GM12878 (cell line): ENCODE measurements at regions not wholly inside any gene's neighbourhood (a gene's known extent, or its start where the extent isn't known, plus 50 kb on each side); places are given as distances from the start of the nearest gene placed in this dataset.

Source experiments
- ATAC-seq: fragments of 200-7000 bp; cut with Tn5 transposase; 3 replicates; pipeline ENCODE4 v1.9.1; 2020; ENCODE audit warnings: mild to moderate bottlenecking, moderate library complexity
- BruUV-seq: library from RNA; stranded (reverse); fragments of 400-500 nt; replicated peaks from 2 replicates; lab custom pipeline; 2021; lab: Mats Ljungman, UMichigan
- CTCF ChIA-PET: fragments of 300-600 bp; sonication (Branson Sonifier 250); formaldehyde crosslinking; extraction: SDS; loops from one replicate; lab custom pipeline; 2021; ENCODE audit warnings: inconsistent platforms; lab: Yijun Ruan, JAX
- POLR2A ChIA-PET: fragments of 350-600 bp; formaldehyde crosslinking; extraction: SDS; loops from one replicate; lab custom pipeline; 2021; ENCODE audit warnings: inconsistent platforms; lab: Charles Lee
- RAD21 ChIA-PET: fragments of 300-600 bp; sonication (Branson Sonifier 250); formaldehyde crosslinking; loops from one replicate; lab custom pipeline; 2023; ENCODE audit warnings: antibody characterized with exemption; ENCODE audit not compliant: unreplicated experiment; lab: Charles Lee
- SMC1A ChIA-PET: fragments of 300-600 bp; sonication (Branson Sonifier 250); formaldehyde crosslinking; loops from one replicate; lab custom pipeline; 2023; ENCODE audit not compliant: unreplicated experiment, uncharacterized antibody; lab: Charles Lee
- DNase-seq: peaks from one replicate; pipeline ENCODE4 v3.0.0-alpha.2; 2011; ENCODE audit warnings: low read depth, low spot score
- FAIRE-seq: peaks from 3 replicates; lab custom pipeline; 2011; peaks lifted over from hg19 to GRCh38; lab: Jason Lieb, UNC
- H2AFZ ChIP-seq: 2 replicates; pipeline ENCODE4 v1.6.0; 2011; ENCODE audit warnings: low read depth, low read length, control low read depth; ENCODE audit not compliant: control insufficient read depth
- H3K27ac ChIP-seq: 2 replicates; pipeline ENCODE4 v1.5.1; 2011; ENCODE audit warnings: control low read depth; ENCODE audit not compliant: control insufficient read depth, insufficient read depth
- H3K27me3 ChIP-seq, 2 experiments: replicated peaks in 1 of 2; 2 replicates each; pipeline versions ENCODE4 v1.6.0 to v1.6.1; 2011; ENCODE audit warnings: low read length in 1 of 2; ENCODE audit not compliant: control insufficient read depth in 2 of 2, insufficient read depth in 2 of 2
- H3K36me3 ChIP-seq, 2 experiments: 2 replicates each; pipeline ENCODE4 v1.5.1; 2011; ENCODE audit warnings: low read length in 1 of 2; ENCODE audit not compliant: control insufficient read depth in 2 of 2, insufficient read depth in 2 of 2
- H3K4me1 ChIP-seq: 2 replicates; pipeline ENCODE4 v1.6.1; 2011; ENCODE audit warnings: mild to moderate bottlenecking, low read length, moderate library complexity, mixed read lengths; ENCODE audit not compliant: control insufficient read depth, insufficient read depth
- H3K4me2 ChIP-seq: 2 replicates; pipeline ENCODE4 v1.6.0; 2011; ENCODE audit warnings: control low read depth; ENCODE audit not compliant: control insufficient read depth, insufficient read depth
- H3K4me3 ChIP-seq: fragments of 200-600 bp; sonication (generic); 2 replicates; pipeline ENCODE4 v1.5.1; 2016
- H3K79me2 ChIP-seq: 2 replicates; pipeline ENCODE4 v1.6.0; 2011; ENCODE audit warnings: low read length; ENCODE audit not compliant: control insufficient read depth, insufficient read depth
- H3K9ac ChIP-seq: 2 replicates; pipeline ENCODE4 v1.8.0; 2011; ENCODE audit warnings: low read length, control low read depth, mixed read lengths; ENCODE audit not compliant: control insufficient read depth, insufficient read depth
- H3K9me3 ChIP-seq: replicated peaks from 3 replicates; pipeline ENCODE4 v1.5.1; 2011; ENCODE audit warnings: mild to moderate bottlenecking, low read length; ENCODE audit not compliant: control insufficient read depth, insufficient read depth
- H4K20me1 ChIP-seq: 2 replicates; pipeline ENCODE4 v1.6.0; 2011; ENCODE audit not compliant: control insufficient read depth, insufficient read depth
- ATF7 ChIP-seq: fragments of 450-650 bp; IDR thresholded peaks from 2 replicates; pipeline ENCODE4 v1.6.1; 2016; ENCODE audit warnings: low read depth, mild to moderate bottlenecking
- BCL11A ChIP-seq: IDR thresholded peaks from 2 replicates; pipeline ENCODE4 v1.6.1; 2011; ENCODE audit warnings: low read depth, low read length
- CBX5 ChIP-seq: sonication (generic); IDR thresholded peaks from 2 replicates; pipeline ENCODE4 v1.6.1; 2016; ENCODE audit warnings: low read depth, moderate library complexity, mild to moderate bottlenecking, inconsistent platforms
- CHD4 ChIP-seq: fragments of 200-600 bp; sonication (generic); IDR thresholded peaks from 2 replicates; pipeline ENCODE4 v1.6.1; 2016; ENCODE audit warnings: mild to moderate bottlenecking
- CREM ChIP-seq: IDR thresholded peaks from 2 replicates; pipeline ENCODE4 v1.6.1; 2014; ENCODE audit warnings: antibody characterized with exemption, low read depth
- FOXK2 ChIP-seq: fragments of 450-650 bp; IDR thresholded peaks from 2 replicates; pipeline ENCODE4 v1.6.1; 2017; ENCODE audit warnings: mild to moderate bottlenecking, moderate library complexity
- JUNB ChIP-seq: IDR thresholded peaks from 2 replicates; pipeline ENCODE4 v1.6.1; 2016; ENCODE audit warnings: antibody characterized with exemption, mild to moderate bottlenecking
- JUND ChIP-seq: IDR thresholded peaks from 2 replicates; pipeline ENCODE4 v1.6.1; 2012; ENCODE audit warnings: low read depth, mild to moderate bottlenecking, low read length, improper control_type of control experiment, moderate library complexity
- KAT2A ChIP-seq: conservative IDR thresholded peaks from 2 replicates; pipeline ENCODE4 v1.6.1; 2011; ENCODE audit warnings: low read depth, low read length; ENCODE audit not compliant: control insufficient read depth
- PAX8 ChIP-seq: fragments of 450-650 bp; IDR thresholded peaks from 2 replicates; pipeline ENCODE4 v1.6.1; 2017; ENCODE audit warnings: mild to moderate bottlenecking, moderate library complexity
- POU2F2 ChIP-seq: IDR thresholded peaks from 3 replicates; pipeline ENCODE4 v1.6.1; 2011; ENCODE audit warnings: low read depth, mild to moderate bottlenecking, low read length, borderline replicate concordance
- SMAD1 ChIP-seq: fragments of 450-650 bp; IDR thresholded peaks from 2 replicates; pipeline ENCODE4 v1.6.1; 2018; ENCODE audit warnings: mild to moderate bottlenecking, low read depth; ENCODE audit not compliant: partially characterized antibody
- SMC3 ChIP-seq: IDR thresholded peaks from 2 replicates; pipeline ENCODE4 v1.6.1; 2011; ENCODE audit warnings: low read length, improper control_type of control experiment, borderline replicate concordance
- STAT1 ChIP-seq: fragments of 450-650 bp; conservative IDR thresholded peaks from 2 replicates; pipeline ENCODE4 v1.6.1; 2014; ENCODE audit warnings: antibody characterized with exemption, mild to moderate bottlenecking
- SUZ12 ChIP-seq: fragments of 200-600 bp; sonication (generic); IDR thresholded peaks from one replicate; pipeline ENCODE4 v1.6.1; 2018; ENCODE audit warnings: antibody characterized with exemption, mild to moderate bottlenecking; ENCODE audit not compliant: unreplicated experiment
- TARDBP ChIP-seq: IDR thresholded peaks from 2 replicates; pipeline ENCODE4 v1.6.1; 2016; ENCODE audit warnings: borderline replicate concordance
- YBX1 ChIP-seq: fragments of 450-650 bp; IDR thresholded peaks from 2 replicates; pipeline ENCODE4 v1.6.1; 2016; ENCODE audit warnings: antibody characterized with exemption
- WGBS: methylation state at CpG from one replicate; pipeline ENCODE4 v1.1.6; 2016; ENCODE audit warnings: low lambda C conversion rate; ENCODE audit not compliant: insufficient replicate concordance, insufficient coverage; ENCODE audit errors: missing lambda C conversion rate; 5-methylcytosine and 5-hydroxymethylcytosine counted together
- in situ Hi-C: fragments of 300-500 bp; cut with MboI; formaldehyde crosslinking; loops from 9 replicates; pipeline ENCODE4 v1.14.3; 2018; ENCODE audit warnings: mixed read lengths
- intact Hi-C: fragments of 100-400 bp; cut with micrococcal nuclease; formaldehyde crosslinking; loops from one replicate; pipeline ENCODE4 v1.14.2; 2022; ENCODE audit not compliant: unreplicated experiment

DNA sequence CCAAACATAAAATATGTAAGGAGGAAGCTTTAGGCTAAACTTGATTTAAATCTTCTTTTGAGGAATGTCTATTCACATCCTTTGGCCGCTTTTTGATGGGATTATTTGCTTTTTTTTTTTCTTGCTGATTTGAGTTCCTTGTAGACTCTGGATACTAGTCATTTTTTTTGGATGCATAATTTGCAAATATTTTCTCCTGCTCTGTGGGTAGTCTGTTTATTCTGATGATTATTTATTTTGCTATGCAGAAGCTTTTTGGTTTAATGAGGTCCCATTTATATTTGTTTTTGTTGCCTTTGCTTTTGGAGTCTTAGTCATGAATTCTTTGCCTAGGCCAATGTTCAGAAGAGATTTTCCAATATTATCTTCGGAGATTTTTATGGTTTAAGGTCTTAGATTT, 144.9 kb downstream of the MAGEC2 start (continued):
- TF ChIP-seq FOXK2 (no peak), KAT2A (no peak), ATF7 (no peak), CREM (no peak), PAX8 (no peak), SMC3 (no peak)

DNA sequence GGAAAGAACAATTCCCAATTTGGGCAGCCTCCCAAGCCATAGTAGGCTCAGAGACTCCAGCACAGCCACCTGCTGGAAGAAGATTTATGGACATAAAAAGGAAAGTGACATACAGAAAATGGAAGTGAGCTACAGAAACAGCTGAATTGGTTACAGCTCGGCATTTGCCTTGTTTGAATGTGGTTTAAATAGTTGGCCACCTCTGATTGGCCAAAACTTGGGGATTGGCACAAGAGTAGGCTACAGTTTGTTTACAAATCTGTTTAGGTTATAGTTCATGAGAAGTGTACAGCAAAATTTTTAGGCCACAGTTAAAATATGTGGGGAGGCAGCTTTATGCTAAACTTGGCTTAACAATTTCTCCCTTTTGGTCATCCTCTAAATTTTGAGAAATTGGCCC, 150.4 kb downstream of the MAGEC1 start:
- BruUV-seq = no TSS peak
- no peak overlapping the region for H3K9ac ChIP-seq
- SMC1A ChIA-PET = no interaction called here
- H3K27ac ChIP-seq = no peak overlapping the region
- POLR2A ChIA-PET = no interaction called here
- H3K79me2 ChIP-seq = no peaks in the 10 kb centered on the region
- H3K9me3 ChIP-seq = no peaks in the 10 kb centered on the region; the same call in 2 of the 3 replicates
- no peak overlapping the region for H3K4me3 ChIP-seq
- in situ Hi-C loops = no loop called here
- RAD21 ChIA-PET = no interaction called here
- 0% methylated on average over 1 of the region's 1 CpG for whole genome bisulfite sequencing
- H2AFZ ChIP-seq = no peak overlapping the region
- DNase-seq = no peak
- FAIRE-seq = no peak
- intact Hi-C loops = no loop called here
- no peaks in the 10 kb centered on the region for H3K36me3 ChIP-seq
- no peaks in the 10 kb centered on the region for H3K4me1 ChIP-seq
- H4K20me1 ChIP-seq = no peaks in the 10 kb centered on the region
- ATAC-seq = no peak
- CTCF ChIA-PET = no interaction called here
- TF ChIP-seq CBX5 (no peak), TARDBP (no peak), STAT1 (no peak), POU2F2 (no peak), YBX1 (no peak), JUNB (no peak), SUZ12 (no peak), BCL11A (no peak), CHD4 (no peak), SMAD1 (no peak), JUND (no peak)
- no peaks in the 10 kb centered on the region for H3K27me3 ChIP-seq
- no peak overlapping the region for H3K4me2 ChIP-seq
